GM21515 (cell line): ENCODE measurements at regions not wholly inside any gene's neighbourhood (a gene's known extent, or its start where the extent isn't known, plus 50 kb on each side); places are given as distances from the start of the nearest gene placed in this dataset.
"Not testable (repeated sequence)": the region's sequence is repeated elsewhere in the genome, so short reads cannot be mapped to it uniquely, and the experiment has no call there.

Source experiments
- ATAC-seq: cut with Tn5 transposase; IDR thresholded peaks from one replicate; pipeline ENCODE4 v1.9.1; 2021; ENCODE audit not compliant: unreplicated experiment

DNA sequence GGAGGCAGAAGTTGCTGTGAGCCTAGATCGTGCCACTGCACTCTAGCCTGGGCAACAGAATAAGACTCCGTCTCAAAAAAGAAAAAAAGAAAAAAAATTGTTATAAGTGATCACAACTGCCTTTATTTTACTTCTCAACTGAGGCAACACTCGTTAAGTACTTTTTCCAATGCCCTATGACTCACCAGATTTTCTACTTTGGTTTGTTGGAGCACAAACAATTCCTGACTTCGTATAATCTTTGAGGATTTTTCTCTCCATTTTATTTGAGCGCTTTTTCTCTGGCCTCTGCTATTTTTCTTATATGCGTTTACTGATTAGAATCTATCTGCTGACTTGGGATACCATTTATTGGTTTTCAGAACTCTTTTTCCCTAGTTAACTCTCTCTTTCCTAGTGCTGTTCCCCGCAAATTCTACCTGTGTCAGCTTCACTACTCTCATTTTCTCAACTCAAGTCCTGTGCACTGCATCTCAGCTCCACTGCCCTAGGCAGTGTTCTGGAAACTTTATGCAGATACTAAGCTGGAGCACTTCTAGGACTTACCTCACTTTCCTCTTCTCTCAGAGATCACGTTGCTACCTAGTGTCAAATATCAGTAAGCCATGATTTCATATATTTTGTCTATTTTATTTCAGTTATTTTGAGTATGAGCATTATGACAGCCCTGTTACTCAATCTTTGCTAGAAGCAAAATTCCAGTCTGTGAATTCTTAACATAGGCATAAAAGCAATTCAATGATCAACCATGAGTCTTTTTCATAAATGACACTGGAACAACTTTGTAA, 1120.1 kb upstream of the CITED2 start:
- no peak for ATAC-seq

DNA sequence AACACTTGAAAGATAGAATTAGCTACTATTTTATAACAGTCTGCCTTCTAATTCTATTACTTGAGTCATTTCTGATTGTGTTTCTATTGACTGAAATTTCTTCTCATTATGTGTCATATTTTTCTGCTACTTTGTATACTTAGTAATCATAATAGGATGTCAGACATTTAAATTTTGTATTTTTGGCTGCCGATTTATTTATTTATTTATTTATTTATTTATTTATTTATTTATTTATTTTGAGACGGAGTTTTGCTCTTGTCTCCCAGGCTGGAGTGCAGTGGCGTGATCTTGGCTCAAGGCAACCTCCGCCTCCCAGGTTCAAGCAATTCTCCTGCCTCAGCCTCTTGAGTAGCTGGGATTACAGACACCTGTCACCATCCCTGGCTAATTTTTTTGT, 1119.0 kb upstream of the CITED2 start:
- not testable (repeated sequence) for ATAC-seq

DNA sequence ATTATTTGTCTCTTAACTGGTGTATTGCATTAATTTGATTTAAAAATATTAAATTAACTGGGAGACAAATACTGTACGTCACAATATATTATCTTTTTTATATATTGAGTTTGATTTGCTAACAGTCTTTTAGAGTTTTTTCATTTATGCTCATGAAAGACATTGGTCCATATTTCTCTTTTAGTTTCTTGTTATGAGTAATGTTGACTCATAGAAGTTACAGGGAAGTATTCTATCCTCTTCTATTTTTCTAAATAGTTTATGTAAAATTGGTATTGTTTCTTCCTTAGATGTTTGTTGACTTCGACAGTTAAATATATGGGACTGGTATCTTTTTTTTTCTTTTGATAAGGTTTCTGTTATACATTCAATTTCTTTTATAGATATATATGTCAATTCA, 1115.6 kb upstream of the CITED2 start:
- no peak for ATAC-seq

DNA sequence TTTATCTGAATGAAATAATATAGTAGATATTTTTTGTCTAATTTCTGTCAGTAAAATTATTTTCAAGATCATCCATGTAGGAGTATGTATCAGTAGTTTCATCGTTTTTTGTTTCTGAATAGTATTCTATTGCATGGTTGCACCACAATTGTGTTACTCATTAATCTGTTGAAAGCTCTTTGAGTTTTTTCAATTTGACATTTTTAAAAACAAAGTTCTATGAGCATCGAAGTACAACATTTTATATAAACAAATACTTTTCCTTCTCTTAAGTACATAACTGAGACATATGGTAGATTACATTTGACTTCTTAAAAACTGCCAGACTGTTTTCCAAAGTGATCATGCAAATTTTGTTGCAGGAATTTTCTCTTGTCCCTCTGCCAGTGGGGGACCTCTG, 1113.1 kb upstream of the CITED2 start:
- ATAC-seq = no peak

DNA sequence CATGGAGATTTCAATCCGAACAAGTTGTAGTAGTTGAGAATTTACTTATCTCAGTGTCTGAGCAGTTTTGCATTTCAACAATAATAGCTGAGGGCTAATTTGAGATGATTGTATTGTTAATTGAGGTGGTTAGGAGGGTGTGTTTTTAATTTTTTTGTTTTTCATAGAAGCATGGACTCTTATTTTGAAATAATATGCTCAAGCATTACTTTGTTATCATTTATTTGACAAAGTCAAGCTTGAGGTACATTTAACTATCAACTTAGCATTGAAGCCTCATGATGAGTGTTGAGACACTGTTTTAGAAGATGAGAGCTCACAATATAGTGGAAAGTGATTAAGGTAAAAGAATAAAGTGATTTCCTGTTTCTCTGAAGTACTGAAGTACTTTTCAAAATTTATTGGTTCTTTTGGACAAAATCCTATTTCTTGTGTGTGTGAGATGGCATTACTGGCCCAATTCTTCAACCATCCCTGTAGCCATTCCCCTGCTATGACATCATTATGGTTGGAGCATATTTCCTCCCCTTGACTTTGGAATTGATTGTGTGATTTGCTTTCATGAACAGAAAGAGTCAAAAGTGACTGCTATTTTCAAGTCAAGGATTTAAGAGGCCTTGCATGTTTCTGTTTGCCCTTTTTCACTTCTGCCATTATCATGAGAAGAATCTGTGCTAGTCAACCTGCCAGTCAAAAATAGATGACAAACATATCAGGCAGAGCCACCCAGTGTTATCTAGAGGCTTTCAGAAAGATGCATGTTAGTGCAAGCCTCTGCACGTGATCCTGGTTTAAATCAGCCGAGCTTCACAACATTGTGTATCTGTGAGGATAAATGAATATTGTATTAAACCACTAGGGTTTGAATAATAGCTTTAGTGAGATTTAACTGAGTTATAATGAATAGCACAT, 1112.3 kb upstream of the CITED2 start:
- no peak for ATAC-seq

DNA sequence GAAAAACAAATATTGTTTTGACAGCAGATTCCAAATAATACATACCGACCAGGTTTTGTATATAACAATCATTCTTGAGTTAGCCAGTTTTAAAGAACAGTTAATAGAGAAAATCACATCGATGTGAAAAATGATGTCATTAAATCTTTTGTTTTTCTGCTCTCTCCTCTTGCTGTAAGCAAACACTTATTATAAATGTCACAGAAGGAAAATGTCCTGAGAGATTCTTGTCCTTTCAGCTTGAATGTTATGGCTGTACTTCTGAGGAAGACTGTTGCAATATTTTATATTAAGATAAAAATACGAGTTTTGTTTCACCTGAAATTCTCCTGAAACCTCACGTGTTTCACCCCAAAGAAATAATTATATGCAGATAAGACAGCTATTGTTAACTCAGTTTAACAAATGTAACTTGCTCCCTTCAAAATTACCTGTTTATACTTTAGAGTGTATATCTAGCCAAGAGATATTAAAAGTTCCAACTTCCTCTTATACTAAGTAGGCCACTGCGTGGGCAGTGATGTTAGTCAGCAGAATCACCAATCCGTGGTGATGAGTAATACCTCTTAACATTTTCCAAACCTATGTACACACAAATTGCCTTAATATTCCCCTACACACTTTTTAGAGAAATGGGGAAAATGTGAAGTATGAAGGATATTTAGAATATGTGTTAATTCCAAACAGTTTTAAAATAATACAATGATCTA, 1111.4 kb upstream of the CITED2 start:
- ATAC-seq = no peak

DNA sequence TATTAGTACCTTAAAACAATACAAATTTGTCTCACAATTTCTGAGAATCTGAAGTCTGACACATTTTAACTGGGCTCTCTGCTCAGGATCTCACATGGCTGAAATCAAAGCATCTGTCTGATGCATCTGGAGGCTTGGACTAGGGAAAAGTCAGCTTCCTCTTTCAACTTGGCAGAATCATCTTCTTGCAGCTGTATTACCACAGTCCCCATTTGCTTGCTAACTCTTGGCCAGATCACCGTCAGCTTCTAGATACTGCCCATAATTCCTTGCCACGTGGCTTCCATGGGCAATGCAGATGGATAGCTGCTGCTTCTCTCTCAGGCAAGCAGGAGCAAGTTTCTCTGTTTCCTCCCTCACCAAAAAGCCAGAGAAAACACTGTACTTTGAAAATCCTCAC, 1106.4 kb upstream of the CITED2 start:
- no peak for ATAC-seq

DNA sequence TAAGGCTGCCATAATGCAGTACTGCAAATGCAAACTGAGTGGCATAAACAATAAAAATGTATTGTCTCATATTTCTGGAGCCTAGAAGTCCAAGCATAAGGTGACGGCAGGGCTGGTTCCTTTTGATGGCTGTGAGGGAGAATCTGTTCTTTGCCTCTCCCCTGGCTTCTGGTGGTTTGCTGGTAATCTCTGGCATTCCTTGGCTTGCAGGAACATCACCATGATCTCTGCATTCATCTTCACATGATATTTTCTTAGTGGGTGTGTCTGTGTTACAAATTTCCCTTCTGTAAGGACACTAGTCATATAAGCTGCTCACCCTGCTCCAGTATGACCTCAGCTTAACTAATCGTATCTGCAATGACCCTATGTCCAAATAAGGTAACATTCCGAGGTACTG, 1104.2 kb upstream of the CITED2 start:
- ATAC-seq = no peak

DNA sequence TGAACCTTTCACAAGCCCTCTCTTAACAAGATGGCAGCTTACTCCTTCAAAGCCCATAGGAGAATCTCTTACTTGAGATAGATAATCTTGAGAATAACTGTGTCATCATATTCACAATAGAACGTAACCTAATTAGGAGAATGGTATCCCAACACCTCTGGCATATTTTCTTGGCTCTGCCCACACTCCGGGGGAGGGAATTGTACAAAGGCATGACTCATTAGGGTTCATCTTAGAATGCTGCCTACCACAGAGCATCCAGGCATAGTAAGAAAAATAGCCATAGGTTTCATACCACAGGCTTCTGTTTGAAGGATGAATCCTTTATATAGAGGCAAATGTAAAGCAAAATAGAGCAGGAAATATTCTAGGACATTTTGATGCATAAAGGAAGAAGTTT, 1100.6 kb upstream of the CITED2 start:
- no peak for ATAC-seq

DNA sequence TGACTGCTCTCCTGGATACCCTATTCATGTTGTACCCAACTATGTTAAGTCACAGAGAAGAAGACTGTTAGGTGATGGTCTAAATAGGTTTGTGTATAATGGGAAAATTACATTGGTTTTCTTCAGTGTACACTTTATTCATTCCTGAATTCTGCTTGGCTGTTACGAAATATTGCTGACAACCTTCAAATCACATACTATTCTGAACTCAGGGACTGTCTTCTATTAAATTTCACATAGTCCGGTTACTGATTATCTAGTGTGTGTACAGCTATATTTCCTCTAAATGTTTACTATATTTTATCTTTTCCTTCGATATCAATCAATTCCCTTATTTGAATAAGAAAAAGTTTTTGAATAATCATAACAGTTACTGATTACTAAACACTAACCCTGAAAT, 1090.3 kb upstream of the CITED2 start:
- ATAC-seq = no peak

DNA sequence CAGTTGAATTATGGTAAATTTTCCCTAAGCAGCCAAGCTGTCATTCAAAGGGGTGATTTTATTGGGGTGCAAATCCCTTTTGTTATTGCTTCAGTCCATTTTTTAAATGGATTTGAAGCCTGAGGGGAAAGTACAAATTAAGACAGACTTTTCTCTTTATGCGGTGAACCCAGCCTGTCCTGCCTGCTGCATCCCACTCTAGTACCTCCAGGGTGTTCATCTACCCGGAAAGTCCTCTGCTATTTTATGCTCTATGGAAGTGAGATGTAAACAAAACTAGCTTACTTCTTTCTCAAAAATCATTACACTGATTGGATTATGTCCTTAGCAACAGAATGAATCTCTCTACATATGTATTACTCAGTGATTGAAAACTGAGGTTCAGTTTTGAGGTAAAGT, 1088.9 kb upstream of the CITED2 start:
- ATAC-seq = no peak

DNA sequence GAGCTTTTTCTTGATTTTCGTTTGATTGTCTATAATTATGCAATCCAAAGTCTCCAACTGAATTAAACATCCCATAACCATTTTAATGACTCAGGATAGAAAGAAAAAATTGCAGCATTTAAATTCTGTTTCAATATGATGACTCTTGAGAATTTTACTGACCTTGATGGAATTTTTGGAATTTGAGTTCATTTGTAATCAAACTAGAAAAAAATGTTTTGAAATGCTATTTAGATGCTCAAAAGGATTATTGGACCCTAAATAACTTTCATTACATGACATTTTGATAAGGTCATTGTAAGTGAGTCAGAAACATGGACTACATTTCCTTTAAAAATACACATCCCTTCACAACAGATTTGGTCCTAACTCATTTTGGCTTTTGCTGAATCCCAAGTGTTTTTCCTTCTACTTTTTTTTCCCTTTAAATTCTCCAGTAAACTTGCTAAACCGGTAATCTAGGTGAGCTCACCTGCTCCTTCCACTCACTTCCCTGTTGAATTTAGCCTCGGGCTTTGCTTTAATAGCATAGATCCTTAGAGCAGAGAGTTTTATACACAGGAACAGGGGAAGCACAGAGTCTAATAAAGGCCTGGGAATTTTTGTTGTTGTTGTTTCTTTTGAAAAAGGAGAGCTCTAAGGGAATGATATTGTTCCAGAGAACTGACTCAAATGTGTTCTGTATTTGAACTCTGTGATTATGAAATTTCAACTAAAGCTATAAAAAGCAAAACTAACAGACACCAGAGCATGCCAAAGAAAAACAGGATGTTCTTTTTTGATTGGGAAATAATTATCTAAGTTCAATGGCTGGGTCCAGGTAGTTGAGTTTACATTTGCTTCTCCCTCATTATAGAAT, 1088.2 kb upstream of the CITED2 start:
- no peak for ATAC-seq

DNA sequence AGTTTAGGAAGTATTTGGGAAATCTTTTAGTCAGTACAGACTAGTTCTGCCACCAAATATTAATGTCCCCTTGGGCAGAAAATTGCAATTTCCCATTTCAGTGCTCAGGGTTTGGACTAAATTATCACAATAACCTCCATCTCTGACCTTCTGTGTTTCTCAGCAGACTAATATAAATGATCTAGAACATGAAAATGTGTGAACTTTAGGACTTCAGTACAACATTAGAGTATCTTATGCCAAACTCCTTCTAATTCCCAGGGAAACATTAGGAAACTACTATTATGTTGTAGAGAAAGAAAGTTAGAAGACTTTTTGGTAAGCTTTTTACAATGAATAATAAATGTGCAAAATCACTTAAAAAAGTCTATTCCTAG, 1087.6 kb upstream of the CITED2 start:
- ATAC-seq = no peak

DNA sequence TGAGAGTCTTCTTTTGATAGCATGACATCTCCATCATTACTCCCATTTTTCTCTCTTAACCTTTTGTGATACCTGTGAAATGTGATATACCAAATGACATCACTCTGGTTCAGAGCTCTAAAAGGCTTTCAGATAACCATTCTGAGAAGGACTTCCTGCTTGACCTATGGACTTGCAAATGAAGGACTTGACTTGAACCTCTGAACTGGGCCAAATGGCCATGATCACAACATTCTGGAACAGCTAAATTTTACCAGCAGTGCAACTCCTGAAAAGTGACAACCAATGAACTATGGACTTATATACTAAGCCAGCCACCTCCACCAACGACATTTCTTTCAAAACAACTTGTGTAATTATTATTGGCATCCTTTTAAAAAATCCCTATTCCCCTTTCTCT, 1085.8 kb upstream of the CITED2 start:
- ATAC-seq = no peak

DNA sequence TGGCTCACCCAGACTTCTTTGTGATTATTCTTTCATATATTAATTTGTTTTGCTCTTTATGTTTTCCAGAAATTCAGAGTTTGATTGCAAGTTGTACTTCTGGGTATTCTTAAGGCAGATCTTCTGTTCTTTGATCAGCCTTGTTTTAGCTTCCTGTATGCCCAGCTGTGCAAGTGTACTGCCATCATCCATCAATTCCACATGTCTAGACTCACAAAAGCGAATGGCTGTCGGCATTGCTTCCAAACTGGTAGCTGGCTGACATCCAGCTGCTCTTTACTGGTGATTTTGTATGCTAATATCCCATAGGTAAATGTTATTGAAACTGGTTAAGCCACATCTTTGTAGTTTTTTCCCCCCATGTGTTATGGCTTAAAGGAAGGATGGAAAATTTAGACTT, 1084.8 kb upstream of the CITED2 start:
- ATAC-seq = no peak

DNA sequence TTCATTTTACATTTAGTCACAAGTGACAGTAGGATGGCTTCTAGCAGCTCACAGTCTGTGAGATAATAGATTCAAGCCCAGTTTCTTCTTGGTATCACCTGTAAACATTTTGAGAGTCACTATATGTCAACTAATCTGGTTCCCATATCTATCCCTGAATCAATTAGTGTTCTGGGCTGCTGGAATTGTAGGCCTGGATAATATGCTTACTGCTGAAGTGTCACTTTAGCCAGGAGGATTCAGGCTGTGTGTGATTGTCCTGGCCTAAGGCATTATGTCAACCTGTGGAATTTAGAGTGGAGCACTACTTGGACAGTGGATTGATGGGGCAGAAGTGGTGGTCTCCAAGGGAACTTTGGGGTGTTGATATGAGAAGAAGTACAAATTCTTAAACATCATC, 1071.8 kb upstream of the CITED2 start:
- ATAC-seq = no peak

DNA sequence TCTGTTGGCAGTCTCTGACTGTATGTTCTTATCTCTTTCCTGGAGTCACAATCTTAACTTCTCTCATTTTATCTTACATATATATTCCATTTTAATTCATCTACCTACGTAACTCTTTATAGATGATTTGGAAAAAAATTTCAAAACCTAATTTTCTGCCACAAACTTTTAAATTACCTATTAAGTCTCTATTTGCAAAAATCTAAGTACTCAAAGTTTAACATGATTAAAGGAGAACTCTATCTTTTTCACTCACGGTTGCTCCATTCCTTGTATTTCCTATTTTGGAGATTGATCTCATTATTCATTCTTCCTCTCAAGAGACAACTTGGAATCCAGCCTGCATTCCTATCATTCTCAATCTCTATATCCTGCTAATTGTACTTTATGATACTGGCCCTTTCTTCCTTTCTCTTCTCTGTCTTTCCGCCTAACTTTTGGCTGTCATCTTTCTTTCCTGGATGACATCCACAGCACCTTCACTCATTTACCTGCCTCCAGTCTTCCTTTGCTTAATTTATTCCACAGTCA, 1071.1 kb upstream of the CITED2 start:
- ATAC-seq = no peak

DNA sequence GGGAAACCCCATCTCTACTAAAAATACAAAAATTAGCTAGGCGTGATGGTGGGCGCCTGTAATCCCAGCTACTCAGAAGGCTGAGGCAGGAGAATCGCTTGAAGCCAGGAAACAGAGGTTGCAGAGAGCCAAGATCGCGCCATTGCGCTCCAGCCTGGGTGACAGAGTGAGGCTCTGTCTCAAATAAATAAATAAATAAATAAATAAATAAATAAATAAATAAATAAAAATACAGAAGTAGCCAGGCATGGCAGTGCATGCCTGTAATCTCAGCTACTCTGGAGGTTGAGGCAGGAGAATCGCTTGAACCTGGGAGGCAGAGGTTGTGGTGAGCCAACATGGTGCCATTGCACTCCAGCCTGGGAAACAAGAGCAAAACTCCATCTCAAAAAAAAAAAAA, 1068.7 kb upstream of the CITED2 start:
- not testable (repeated sequence) for ATAC-seq

DNA sequence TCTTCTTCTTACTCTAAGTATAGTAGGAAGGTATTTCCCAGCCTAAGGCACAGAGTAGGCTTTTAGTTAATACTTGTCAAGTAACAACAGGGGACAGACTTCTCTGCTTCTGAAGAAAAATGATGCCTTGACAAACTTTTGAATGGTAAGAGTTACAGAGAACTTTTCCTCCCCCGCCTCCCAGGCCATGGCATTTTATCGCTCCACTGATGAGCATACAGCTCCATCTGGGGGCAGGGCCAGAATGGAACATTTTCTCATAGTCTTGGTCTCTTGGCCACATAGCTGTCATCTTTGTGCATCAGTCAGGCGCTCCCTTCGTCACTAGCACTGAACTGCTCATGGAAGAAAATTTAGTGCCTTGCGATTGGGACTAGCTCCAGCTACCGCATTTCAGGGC, 1066.8 kb upstream of the CITED2 start:
- no peak for ATAC-seq

DNA sequence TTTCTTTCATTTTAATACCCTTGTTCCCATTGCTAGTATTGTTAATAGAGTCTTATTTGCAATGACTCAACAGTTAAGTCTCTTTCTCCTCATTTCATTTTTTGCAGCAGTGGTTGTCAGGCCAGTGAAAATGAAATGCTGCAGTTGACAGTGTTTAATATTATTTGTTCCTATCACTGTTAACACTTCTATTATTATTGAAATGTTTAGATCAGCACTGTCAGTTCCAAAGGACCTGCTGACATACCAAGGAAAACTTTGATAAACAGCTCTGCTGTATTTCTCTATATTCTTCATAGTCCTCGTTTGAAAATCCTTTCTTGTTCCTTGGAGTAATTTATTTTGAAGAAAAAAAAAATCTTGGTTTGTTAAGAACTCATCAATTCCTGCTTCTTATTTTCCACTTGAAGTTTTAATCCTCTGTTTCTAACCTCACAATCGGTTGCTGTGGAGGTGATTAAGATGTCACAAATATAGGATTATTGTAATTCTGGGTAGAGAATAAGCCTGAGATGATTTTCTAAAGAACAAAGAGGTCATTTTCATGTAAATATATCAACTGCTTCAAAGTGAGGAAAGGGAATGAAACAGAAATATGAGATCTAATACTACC, 1065.9 kb upstream of the CITED2 start:
- no peak for ATAC-seq
